ENCODE measurements at regions not wholly inside any gene's neighbourhood (a gene's known extent, or its start where the extent isn't known, plus 50 kb on each side); places are given as distances from the start of the nearest gene placed in this dataset.

- no peak overlapping the region for H3K23ac ChIP-seq (ENCODE audit: low read length in 2 of 2)
Measured at GRCh38 chr14:30283822-30284446, 275.0 kb upstream of the G2E3 start.

GRCh38 chr14:30284808-30285207 lies 274.1 kb upstream of the G2E3 start:
- no peak overlapping the region for H4K91ac ChIP-seq (ENCODE audit: low read length)
- 88% methylated on average over 3 of the region's 4 CpGs for WGBS
- H3K9ac ChIP-seq (ENCODE audit: low read length): no peak overlapping the region
- no peaks in the 10 kb centered on the region for H3K27me3 ChIP-seq (ENCODE audit: control insufficient read depth in 1 of 2, insufficient read depth in 1 of 2, low read length in 2 of 2)
- H3K18ac ChIP-seq (ENCODE audit: low read depth in 1 of 2, low read length in 2 of 2): no peak overlapping the region
- H2AK5ac ChIP-seq (ENCODE audit: low read length, severe bottlenecking): no peak overlapping the region
- H3K23ac ChIP-seq (ENCODE audit: low read length in 2 of 2): no peak overlapping the region
- no peak overlapping the region for H3K4ac ChIP-seq (ENCODE audit: low read depth in 1 of 2, low read length in 2 of 2)
- H3K36me3 ChIP-seq (ENCODE audit: control insufficient read depth in 1 of 2, insufficient read depth in 2 of 2, low read depth in 1 of 2, low read length in 2 of 2): no peaks in the 10 kb centered on the region
- H2BK120ac ChIP-seq (ENCODE audit: low read depth, low read length): no peak overlapping the region
- no peak overlapping the region for H2AFZ ChIP-seq (ENCODE audit: low read depth, low read length)
- no peaks in the 10 kb centered on the region for H3K79me1 ChIP-seq (replicated peaks; ENCODE audit: low read length, poor library complexity, severe bottlenecking)
- no peaks in the 10 kb centered on the region for H3K9me3 ChIP-seq (ENCODE audit: control insufficient read depth, low read length)
- no peak overlapping the region for H3K4me2 ChIP-seq (ENCODE audit: low read length, poor library complexity, severe bottlenecking)
- no peak overlapping the region for H2BK5ac ChIP-seq (ENCODE audit: low read depth, low read length, poor library complexity, severe bottlenecking)
- H2BK15ac ChIP-seq (ENCODE audit: low read depth, poor library complexity, severe bottlenecking): no peak overlapping the region
- no peak overlapping the region for H4K8ac ChIP-seq (ENCODE audit: low read length)
- H3K14ac ChIP-seq (ENCODE audit: low read length in 2 of 2): no peak overlapping the region
- no peak for DNase-seq
- H3K27ac ChIP-seq (ENCODE audit: low read length, poor library complexity, severe bottlenecking): no peak overlapping the region
- no peak overlapping the region for H2BK12ac ChIP-seq (ENCODE audit: low read length in 2 of 2)
- H3K4me3 ChIP-seq (ENCODE audit: insufficient read depth in 1 of 2, low read depth in 1 of 2, low read length in 2 of 2): no peak overlapping the region
- no peaks in the 10 kb centered on the region for H3K4me1 ChIP-seq (ENCODE audit: control insufficient read depth, insufficient read depth, low read depth, low read length)

More at GRCh38 chr14:30283822-30284446, 275.0 kb upstream of the G2E3 start:
- Histone ChIP-seq H2BK5ac (ENCODE audit: low read depth, low read length, poor library complexity, severe bottlenecking) (no peak overlapping the region), H3K4me3 (ENCODE audit: insufficient read depth in 1 of 2, low read depth in 1 of 2, low read length in 2 of 2) (no peak overlapping the region), H3K18ac (ENCODE audit: low read depth in 1 of 2, low read length in 2 of 2) (no peak overlapping the region), H2AFZ (ENCODE audit: low read depth, low read length) (no peak overlapping the region), H2BK15ac (ENCODE audit: low read depth, poor library complexity, severe bottlenecking) (no peak overlapping the region), H3K4me1 (ENCODE audit: control insufficient read depth, insufficient read depth, low read depth, low read length) (no peaks in the 10 kb centered on the region), H2BK12ac (ENCODE audit: low read length in 2 of 2) (no peak overlapping the region), H4K91ac (ENCODE audit: low read length) (no peak overlapping the region), H3K4me2 (ENCODE audit: low read length, poor library complexity, severe bottlenecking) (no peak overlapping the region), H2BK120ac (ENCODE audit: low read depth, low read length) (no peak overlapping the region), H3K36me3 (ENCODE audit: control insufficient read depth in 1 of 2, insufficient read depth in 2 of 2, low read depth in 1 of 2, low read length in 2 of 2) (no peaks in the 10 kb centered on the region), H3K14ac (ENCODE audit: low read length in 2 of 2) (no peak overlapping the region), H3K79me1 (replicated peaks; ENCODE audit: low read length, poor library complexity, severe bottlenecking) (no peaks in the 10 kb centered on the region), H4K8ac (ENCODE audit: low read length) (no peak overlapping the region), H2AK5ac (ENCODE audit: low read length, severe bottlenecking) (no peak overlapping the region), H3K9me3 (ENCODE audit: control insufficient read depth, low read length) (no peaks in the 10 kb centered on the region), H3K27me3 (ENCODE audit: control insufficient read depth in 1 of 2, insufficient read depth in 1 of 2, low read length in 2 of 2) (no peaks in the 10 kb centered on the region), H3K9ac (ENCODE audit: low read length) (no peak overlapping the region), H3K4ac (ENCODE audit: low read depth in 1 of 2, low read length in 2 of 2) (no peak overlapping the region), H3K27ac (ENCODE audit: low read length, poor library complexity, severe bottlenecking) (no peak overlapping the region)
- DNase-seq: peak; percentile 45
- WGBS: 46% methylated on average over 1 of the region's 2 CpGs

GRCh38 chr14:30287579-30288445 lies 271.1 kb upstream of the G2E3 start:
- H2AFZ ChIP-seq (ENCODE audit: low read depth, low read length): no peak overlapping the region
- no peak overlapping the region for H3K4me3 ChIP-seq (ENCODE audit: insufficient read depth in 1 of 2, low read depth in 1 of 2, low read length in 2 of 2)
- H3K36me3 ChIP-seq (ENCODE audit: control insufficient read depth in 1 of 2, insufficient read depth in 2 of 2, low read depth in 1 of 2, low read length in 2 of 2): no peaks in the 10 kb centered on the region
- no peaks in the 10 kb centered on the region for H3K4me1 ChIP-seq (ENCODE audit: control insufficient read depth, insufficient read depth, low read depth, low read length)
- no peaks in the 10 kb centered on the region for H3K9me3 ChIP-seq (ENCODE audit: control insufficient read depth, low read length)
- H4K8ac ChIP-seq (ENCODE audit: low read length): no peak overlapping the region
- no peak overlapping the region for H3K23ac ChIP-seq (ENCODE audit: low read length in 2 of 2)
- no peak overlapping the region for H3K4ac ChIP-seq (ENCODE audit: low read depth in 1 of 2, low read length in 2 of 2)
- no peaks in the 10 kb centered on the region for H3K79me1 ChIP-seq (replicated peaks; ENCODE audit: low read length, poor library complexity, severe bottlenecking)
- no peak overlapping the region for H2AK5ac ChIP-seq (ENCODE audit: low read length, severe bottlenecking)
- no peak overlapping the region for H3K4me2 ChIP-seq (ENCODE audit: low read length, poor library complexity, severe bottlenecking)
- no peak overlapping the region for H3K14ac ChIP-seq (ENCODE audit: low read length in 2 of 2)
- H2BK12ac ChIP-seq (ENCODE audit: low read length in 2 of 2): no peak overlapping the region
- no peak overlapping the region for H2BK15ac ChIP-seq (ENCODE audit: low read depth, poor library complexity, severe bottlenecking)
- no peak overlapping the region for H3K27ac ChIP-seq (ENCODE audit: low read length, poor library complexity, severe bottlenecking)
- no peak for DNase-seq
- H4K91ac ChIP-seq (ENCODE audit: low read length): no peak overlapping the region
- WGBS: 76% methylated on average over 5 of the region's 7 CpGs
- H2BK5ac ChIP-seq (ENCODE audit: low read depth, low read length, poor library complexity, severe bottlenecking): no peak overlapping the region
- no peak overlapping the region for H2BK120ac ChIP-seq (ENCODE audit: low read depth, low read length)
- H3K27me3 ChIP-seq (ENCODE audit: control insufficient read depth in 1 of 2, insufficient read depth in 1 of 2, low read length in 2 of 2): no peaks in the 10 kb centered on the region
- no peak overlapping the region for H3K9ac ChIP-seq (ENCODE audit: low read length)
- H3K18ac ChIP-seq (ENCODE audit: low read depth in 1 of 2, low read length in 2 of 2): no peak overlapping the region

- H2BK5ac ChIP-seq (ENCODE audit: low read depth, low read length, poor library complexity, severe bottlenecking): no peak overlapping the region
- H3K4me1 ChIP-seq (ENCODE audit: control insufficient read depth, insufficient read depth, low read depth, low read length): no peaks in the 10 kb centered on the region
- no peak overlapping the region for H2BK12ac ChIP-seq (ENCODE audit: low read length in 2 of 2)
Measured at GRCh38 chr14:30290001-30290400, 269.0 kb upstream of the G2E3 start.

More at GRCh38 chr14:30290001-30290400, 269.0 kb upstream of the G2E3 start:
- Histone ChIP-seq H3K27me3 (ENCODE audit: control insufficient read depth in 1 of 2, insufficient read depth in 1 of 2, low read length in 2 of 2) (no peaks in the 10 kb centered on the region), H2BK120ac (ENCODE audit: low read depth, low read length) (no peak overlapping the region), H3K4me3 (ENCODE audit: insufficient read depth in 1 of 2, low read depth in 1 of 2, low read length in 2 of 2) (no peak overlapping the region), H4K91ac (ENCODE audit: low read length) (no peak overlapping the region), H3K4ac (ENCODE audit: low read depth in 1 of 2, low read length in 2 of 2) (no peak overlapping the region), H3K9me3 (ENCODE audit: control insufficient read depth, low read length) (no peaks in the 10 kb centered on the region), H3K14ac (ENCODE audit: low read length in 2 of 2) (no peak overlapping the region), H3K36me3 (ENCODE audit: control insufficient read depth in 1 of 2, insufficient read depth in 2 of 2, low read depth in 1 of 2, low read length in 2 of 2) (no peaks in the 10 kb centered on the region), H3K9ac (ENCODE audit: low read length) (no peak overlapping the region), H2BK15ac (ENCODE audit: low read depth, poor library complexity, severe bottlenecking) (no peak overlapping the region), H3K23ac (ENCODE audit: low read length in 2 of 2) (no peak overlapping the region), H3K79me1 (replicated peaks; ENCODE audit: low read length, poor library complexity, severe bottlenecking) (no peaks in the 10 kb centered on the region), H3K18ac (ENCODE audit: low read depth in 1 of 2, low read length in 2 of 2) (no peak overlapping the region), H2AK5ac (ENCODE audit: low read length, severe bottlenecking) (no peak overlapping the region), H3K27ac (ENCODE audit: low read length, poor library complexity, severe bottlenecking) (no peak overlapping the region), H3K4me2 (ENCODE audit: low read length, poor library complexity, severe bottlenecking) (no peak overlapping the region), H4K8ac (ENCODE audit: low read length) (no peak overlapping the region), H2AFZ (ENCODE audit: low read depth, low read length) (no peak overlapping the region)
- no peak for DNase-seq
- 85% methylated on average over 1 of the region's 3 CpGs for WGBS
